ENCODE measurements at regions not wholly inside any gene's neighbourhood (a gene's known extent, or its start where the extent isn't known, plus 50 kb on each side); places are given as distances from the start of the nearest gene placed in this dataset.

GRCh38 chr5:114006582-114006981 is 355.3 kb upstream of the KCNN2 start:
- H3K4me3 ChIP-seq (replicated peaks; ENCODE audit: low read depth, low read length): no peak overlapping the region
- TF ChIP-seq CTCF (IDR thresholded peaks at IDR 0.05; ENCODE audit: low read depth, low read length, missing control alignments): no peak

DNA sequence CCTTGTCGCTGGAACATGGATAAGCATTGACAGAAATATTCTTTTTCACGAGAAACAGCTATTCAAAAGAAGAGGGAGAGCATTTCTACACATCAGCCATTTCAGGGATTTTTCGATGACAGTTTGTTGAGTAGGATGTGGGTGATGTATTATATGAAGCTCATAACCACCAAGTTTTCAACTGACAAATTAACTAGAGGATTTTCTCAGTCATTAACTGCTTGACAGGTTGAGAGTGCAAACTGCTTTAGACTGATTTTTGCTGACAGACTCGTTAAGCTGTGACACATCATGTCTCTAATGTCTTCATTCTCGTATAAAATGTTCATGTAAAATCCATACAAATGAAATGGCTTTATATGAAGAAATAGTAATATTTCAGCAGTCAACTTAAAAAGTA is 354.2 kb upstream of the KCNN2 start:
- no peak for TF ChIP-seq CTCF (IDR thresholded peaks at IDR 0.05; ENCODE audit: low read depth, low read length, missing control alignments)
- H3K4me3 ChIP-seq (replicated peaks; ENCODE audit: low read depth, low read length): no peak overlapping the region
- no peak for DNase-seq (ENCODE audit: extremely low read depth, low read depth)

More at GRCh38 chr5:114006582-114006981, 355.3 kb upstream of the KCNN2 start:
- DNase-seq (ENCODE audit: extremely low read depth, low read depth): no peak

DNA sequence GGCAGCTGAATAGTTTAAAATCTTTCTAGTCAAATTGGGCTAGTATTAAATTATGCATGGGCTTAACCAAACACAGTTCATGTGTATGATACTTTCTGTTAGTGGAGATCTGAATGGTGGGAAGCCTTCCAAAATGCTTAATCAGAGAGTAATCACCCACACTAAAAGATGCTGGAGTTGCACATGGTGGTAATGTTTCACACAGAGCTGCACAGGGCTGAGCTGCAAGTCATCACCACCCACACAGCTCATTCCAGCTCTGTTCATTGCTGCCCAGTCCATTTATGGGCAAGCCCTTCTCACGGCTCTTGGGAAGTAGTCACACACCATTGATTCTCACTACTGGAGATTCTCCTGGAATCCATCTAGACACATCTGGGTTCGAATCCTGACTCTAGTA is 351.5 kb upstream of the KCNN2 start:
- peak; percentile 12 for DNase-seq (ENCODE audit: extremely low read depth, low read depth)
- no peak overlapping the region for H3K4me3 ChIP-seq (replicated peaks; ENCODE audit: low read depth, low read length)
- TF ChIP-seq CTCF (IDR thresholded peaks at IDR 0.05; ENCODE audit: low read depth, low read length, missing control alignments): no peak

- H3K4me3 ChIP-seq (replicated peaks; ENCODE audit: low read depth, low read length): no peak overlapping the region
- DNase-seq (ENCODE audit: extremely low read depth, low read depth): no peak
- TF ChIP-seq CTCF (IDR thresholded peaks at IDR 0.05; ENCODE audit: low read depth, low read length, missing control alignments): peak; percentile 13
Observed at GRCh38 chr5:114018186-114018585, 343.7 kb upstream of the KCNN2 start.

DNA sequence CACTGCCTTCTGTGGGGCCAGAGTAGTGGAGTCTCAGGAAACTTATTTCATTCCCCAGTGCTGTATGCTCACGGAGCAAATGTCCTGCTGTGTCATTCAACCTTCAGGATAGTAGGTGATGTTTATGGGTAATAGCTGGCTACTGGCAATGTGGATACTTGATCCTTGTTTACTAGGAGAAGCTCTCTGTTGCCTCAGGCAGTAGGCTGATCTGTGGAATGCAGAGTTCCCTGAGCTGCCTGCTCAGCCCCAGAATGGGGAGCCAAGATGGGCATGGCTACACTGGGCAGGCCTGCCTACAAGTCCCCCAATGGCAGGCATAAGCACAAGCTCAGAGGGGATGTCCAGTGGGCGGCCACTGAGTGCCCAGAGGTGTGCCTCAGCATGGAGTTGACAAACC is 323.1 kb upstream of the KCNN2 start:
- no peak for DNase-seq (ENCODE audit: extremely low read depth, low read depth)
- TF ChIP-seq CTCF (IDR thresholded peaks at IDR 0.05; ENCODE audit: low read depth, low read length, missing control alignments): no peak
- no peak overlapping the region for H3K4me3 ChIP-seq (replicated peaks; ENCODE audit: low read depth, low read length)

GRCh38 chr5:114050087-114050486 is 311.8 kb upstream of the KCNN2 start:
- TF ChIP-seq CTCF (IDR thresholded peaks at IDR 0.05; ENCODE audit: low read depth, low read length, missing control alignments): no peak
- no peak for DNase-seq (ENCODE audit: extremely low read depth, low read depth)

GRCh38 chr5:114053372-114053771 is 308.5 kb upstream of the KCNN2 start:
- no peak for TF ChIP-seq CTCF (IDR thresholded peaks at IDR 0.05; ENCODE audit: low read depth, low read length, missing control alignments)
- no peak for DNase-seq (ENCODE audit: extremely low read depth, low read depth)
- H3K4me3 ChIP-seq (replicated peaks; ENCODE audit: low read depth, low read length): no peak overlapping the region

More at GRCh38 chr5:114050087-114050486, 311.8 kb upstream of the KCNN2 start:
- H3K4me3 ChIP-seq (replicated peaks; ENCODE audit: low read depth, low read length): no peak overlapping the region

Data from HFF-Myc (cell line).